ENCODE measurements at regions not wholly inside any gene's neighbourhood (a gene's known extent, or its start where the extent isn't known, plus 50 kb on each side); places are given as distances from the start of the nearest gene placed in this dataset.

DNA sequence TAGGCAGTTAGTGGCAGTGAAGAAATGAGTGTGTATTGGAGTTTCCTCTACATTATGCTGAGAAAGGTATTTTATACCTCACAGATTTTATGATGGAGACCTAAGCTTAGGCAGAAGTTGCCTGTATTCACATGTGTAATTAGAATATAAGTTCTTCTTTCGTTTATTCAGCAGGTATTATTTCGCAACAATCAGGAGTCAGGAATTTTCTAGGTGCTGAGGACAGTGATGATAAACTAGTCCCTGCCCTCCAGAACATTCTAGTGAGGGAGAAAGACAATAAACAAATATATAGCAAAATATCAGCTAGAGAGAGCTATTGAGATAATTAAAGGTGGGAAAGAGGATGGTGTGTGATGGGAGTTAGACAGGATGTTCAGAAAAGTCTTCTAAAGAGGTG lies 345.7 kb downstream of the GRIN2B start:
- TF ChIP-seq, protein P1, sequence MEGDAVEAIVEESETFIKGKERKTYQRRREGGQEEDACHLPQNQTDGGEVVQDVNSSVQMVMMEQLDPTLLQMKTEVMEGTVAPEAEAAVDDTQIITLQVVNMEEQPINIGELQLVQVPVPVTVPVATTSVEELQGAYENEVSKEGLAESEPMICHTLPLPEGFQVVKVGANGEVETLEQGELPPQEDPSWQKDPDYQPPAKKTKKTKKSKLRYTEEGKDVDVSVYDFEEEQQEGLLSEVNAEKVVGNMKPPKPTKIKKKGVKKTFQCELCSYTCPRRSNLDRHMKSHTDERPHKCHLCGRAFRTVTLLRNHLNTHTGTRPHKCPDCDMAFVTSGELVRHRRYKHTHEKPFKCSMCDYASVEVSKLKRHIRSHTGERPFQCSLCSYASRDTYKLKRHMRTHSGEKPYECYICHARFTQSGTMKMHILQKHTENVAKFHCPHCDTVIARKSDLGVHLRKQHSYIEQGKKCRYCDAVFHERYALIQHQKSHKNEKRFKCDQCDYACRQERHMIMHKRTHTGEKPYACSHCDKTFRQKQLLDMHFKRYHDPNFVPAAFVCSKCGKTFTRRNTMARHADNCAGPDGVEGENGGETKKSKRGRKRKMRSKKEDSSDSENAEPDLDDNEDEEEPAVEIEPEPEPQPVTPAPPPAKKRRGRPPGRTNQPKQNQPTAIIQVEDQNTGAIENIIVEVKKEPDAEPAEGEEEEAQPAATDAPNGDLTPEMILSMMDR (IDR thresholded peaks at IDR 0.05) = no peak
- TF ChIP-seq POLR2AphosphoS5 (IDR thresholded peaks at IDR 0.05) (no peak), POLR2A (IDR thresholded peaks at IDR 0.05) (no peak)
